Renal cortical epithelial cell (primary cell): ENCODE measurements at regions not wholly inside any gene's neighbourhood (a gene's known extent, or its start where the extent isn't known, plus 50 kb on each side); places are given as distances from the start of the nearest gene placed in this dataset.

Experiments used
- DNase-seq: peaks from one replicate; pipeline ENCODE4 v3.0.0-alpha.2; 2011; ENCODE audit warnings: low read depth

DNA sequence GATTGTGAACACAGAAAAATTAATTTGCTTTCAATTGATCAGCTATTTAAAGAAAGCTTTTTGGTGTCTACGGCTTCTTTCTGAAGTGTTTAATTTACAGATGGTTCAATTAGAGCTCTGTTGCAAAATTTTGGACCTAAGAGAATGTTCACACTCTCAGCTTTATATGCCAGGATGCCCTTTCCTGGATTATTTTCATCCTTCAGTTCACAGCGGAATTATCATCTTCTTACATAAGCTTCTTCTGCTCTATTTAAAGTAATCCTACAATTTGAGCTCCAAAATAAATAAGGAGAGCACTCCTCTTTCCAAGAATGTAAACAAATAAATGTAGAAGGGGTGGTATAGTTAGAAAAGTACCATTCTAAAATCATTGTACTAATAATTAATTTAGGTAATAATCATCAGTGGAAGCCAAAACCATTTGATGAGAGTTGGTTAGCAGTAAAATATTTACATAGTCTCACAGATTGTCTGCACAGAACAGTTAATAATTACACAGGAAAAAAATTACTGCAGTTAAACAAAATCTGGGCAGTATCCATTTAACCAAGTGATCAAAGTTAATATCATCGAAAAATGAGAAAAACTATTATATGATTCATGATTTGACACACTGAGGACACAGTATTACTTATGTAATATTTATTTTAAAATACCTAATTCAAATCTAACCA is 298.0 kb upstream of the TMEM229A start:
- DNase-seq, result no peak

DNA sequence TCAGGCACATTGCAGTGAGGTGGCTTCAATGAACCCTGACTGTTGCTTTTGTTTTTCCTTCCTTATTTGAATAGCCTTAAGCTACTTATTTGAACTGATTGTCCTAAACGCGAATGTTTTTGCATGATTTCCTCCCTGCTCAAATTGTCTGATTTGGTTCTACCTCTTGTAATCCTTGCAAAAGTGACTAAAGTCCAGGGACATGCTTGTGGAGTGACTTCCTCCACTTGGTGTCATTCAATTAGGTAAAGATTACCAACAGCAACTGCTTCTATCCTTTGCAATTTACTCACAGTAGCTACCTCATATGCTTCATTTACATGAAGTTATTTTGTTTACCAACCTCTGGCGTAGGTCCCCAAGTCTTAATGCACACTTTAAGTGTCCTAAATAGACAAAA is 295.9 kb upstream of the TMEM229A start:
- no peak for DNase-seq

DNA sequence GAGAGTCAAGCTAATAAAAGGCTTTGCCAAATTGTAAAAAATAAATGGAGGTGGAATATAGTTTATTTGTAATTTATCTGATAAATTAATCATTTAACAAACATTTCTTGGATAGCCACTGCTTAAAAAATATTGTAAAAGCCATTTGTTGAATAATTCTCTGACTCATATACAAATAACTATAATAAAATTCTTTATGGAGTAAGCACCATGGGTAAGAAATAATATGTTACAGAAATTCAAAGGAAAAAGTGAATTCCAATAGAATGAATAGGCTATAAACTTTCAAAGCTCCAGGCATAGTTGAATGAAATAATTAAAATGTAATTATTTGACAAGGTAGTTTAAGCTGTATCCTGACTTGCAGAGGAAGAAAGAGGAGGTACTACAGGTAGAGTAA is 291.4 kb upstream of the TMEM229A start:
- no peak for DNase-seq

DNA sequence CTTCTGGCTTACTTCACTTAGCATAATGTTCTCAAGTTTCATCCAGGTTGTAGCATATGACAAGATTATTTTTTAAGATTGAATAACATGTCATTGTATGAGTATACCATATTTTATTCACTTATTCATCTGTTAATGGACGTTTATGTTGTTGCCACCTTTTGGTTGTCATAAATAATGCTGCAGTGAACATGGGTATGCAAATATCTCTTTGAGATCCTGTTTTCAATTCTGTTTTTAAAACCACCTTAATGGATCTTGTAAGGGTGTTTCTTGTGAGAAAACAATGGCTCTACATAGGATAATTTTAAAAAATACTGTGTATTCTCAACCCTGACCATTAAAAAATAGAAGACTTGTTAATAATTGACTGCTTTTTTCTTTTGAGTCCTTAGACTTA is 290.7 kb upstream of the TMEM229A start:
- no peak for DNase-seq

DNA sequence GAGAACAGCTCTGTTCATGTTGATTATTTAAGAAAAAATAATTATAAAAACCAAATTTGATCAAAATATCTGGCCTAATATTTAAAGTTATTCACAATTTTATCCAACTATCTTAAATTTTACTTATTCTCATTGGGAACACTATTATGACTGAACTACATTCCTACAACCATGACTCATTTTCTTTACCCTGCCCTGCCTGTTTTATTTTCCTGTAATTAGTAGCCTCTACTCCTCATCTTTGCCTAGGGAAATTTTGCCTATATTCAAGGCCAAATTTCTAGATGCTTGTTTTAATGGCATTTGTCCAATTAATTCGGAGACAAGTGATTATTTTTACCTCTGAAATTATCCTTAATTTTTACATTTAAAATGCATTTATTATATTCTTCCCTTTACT is 289.7 kb upstream of the TMEM229A start:
- DNase-seq, result no peak

DNA sequence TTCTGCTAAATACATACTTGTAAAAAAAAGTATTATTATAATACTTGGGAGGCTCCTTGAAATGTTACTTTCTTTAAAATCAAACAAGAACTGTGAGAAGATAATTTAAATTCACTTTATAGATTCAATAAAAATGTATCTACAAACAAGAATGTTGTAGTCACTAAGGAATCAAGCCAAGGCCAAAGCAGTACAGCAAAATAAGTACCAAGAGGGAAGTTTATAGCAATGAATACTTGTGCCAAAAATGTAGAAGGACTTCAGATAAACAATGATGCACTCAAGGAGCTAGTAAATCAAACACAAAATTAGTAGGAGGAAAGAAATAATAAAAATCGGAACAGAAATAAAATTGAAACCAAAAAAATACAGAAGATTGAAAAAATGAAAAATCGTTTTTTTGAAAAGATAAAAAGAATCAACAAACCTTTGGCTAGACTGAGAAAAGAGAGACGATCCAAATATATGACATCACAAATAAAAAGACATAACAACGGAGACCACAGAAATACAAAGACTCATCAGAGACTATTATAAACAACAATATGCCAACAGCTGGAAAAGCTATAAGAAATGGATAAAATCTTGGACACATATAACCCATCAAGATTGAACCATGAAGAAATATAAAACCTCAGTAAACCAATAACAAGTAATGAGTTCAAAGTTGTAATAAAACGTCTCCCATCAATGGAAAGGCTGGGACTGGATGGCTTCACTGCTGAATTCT is 286.0 kb upstream of the TMEM229A start:
- DNase-seq, result no peak

DNA sequence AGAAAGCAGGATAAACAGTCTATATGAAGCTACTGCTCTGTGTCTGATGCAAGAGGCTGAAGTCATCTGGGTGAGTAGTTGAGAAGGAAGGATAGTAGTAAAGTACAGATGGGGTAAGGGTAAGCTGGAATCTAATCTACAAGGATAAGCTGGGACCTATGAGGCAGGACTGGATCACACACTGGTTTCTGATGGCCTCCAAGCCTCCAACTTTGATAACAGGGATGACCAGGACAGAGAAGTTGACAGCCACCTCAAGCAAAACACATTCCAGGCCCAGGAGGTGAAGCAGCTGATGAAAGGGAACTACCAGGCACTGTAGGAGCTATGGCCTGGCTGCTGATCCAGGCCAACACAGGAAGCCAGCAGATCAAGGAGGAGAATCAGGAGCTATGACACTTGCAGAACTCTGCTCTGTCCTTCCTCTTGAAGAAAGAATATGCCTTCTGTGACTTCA is 278.1 kb upstream of the TMEM229A start:
- no peak for DNase-seq

DNA sequence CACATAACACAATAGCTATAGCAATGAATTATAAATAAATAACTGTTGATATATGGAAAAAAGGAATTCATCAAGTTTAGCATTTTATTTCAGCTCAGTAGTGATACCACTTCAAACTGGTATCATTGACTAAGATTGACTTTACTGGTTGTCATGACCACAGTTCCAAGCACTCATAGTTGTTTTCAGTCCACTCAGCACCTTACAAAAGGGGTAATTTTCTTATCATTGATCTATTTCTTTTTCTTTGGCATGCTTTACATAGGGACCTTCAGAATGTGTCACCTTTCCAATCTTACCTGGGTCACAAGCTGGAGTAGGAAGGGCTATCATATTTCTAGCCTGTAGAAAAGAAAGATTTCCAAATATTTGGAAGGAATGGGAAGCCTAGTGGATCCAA is 275.5 kb upstream of the TMEM229A start:
- DNase-seq, result no peak

DNA sequence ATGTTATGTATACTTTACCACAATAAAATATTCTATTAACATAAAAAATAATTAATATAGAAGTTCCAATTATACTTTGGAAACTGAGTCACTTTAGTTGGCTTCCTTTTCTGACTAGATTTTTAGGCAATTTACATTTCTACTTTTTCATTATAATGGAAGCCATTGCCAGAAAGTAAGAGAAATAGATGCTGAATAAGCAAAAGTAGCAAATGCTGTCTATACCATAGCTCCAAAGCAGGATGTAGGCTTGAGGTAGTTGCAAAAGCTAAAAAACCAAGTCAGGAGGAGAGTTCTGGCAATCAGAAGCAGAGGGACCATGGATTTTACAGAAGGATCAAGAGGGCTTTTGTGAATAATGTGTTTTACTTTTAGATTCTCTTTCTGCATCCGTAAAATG is 262.4 kb upstream of the TMEM229A start:
- no peak for DNase-seq

DNA sequence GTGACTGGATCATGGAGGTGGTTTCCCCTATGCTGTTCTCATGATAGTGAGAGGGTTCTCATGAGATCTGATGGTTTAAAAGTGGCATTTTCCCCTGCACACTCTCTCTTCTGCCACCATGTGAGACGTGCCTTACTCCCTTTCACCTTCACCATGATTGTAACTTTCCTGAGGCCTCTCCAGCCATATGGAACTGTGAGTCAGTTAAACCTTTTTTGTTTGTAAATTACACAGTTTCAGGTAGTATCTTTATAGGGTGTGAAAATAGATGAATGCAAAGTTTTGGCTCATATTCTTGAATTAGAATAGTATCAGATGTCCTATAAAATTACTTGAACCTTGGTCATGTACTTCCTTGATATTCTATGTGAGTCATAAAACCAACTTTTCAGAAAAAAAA is 252.1 kb upstream of the TMEM229A start:
- DNase-seq, result no peak

DNA sequence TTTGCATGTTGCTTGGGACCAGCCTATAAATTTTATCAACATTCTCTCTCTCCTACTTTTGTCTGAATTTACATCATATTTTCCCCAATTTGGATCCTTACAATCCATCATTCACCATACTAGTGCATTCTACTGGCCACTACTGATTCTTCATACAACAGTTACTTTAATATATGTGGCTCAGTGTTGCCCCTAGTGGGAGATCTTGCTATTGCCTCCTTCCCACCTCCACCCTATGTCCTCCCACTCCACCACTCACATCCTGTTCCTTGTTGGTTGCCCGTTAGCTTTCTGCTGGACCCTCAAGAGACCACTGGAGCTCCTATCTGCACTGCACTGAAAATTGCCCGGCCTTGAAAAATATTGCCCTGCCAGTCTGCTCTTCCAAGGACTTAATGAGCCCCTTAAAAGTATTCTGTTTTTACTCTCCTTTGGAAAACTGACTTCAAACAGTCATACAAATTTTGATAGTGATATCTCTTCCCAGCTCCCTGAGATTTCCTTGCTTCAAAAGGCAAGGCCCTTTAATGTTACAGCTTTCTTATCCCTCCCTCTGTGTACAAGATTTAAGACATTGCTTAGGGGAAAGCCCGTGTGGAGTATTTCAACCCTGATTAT is 243.2 kb upstream of the TMEM229A start:
- DNase-seq, result peak; percentile 11

DNA sequence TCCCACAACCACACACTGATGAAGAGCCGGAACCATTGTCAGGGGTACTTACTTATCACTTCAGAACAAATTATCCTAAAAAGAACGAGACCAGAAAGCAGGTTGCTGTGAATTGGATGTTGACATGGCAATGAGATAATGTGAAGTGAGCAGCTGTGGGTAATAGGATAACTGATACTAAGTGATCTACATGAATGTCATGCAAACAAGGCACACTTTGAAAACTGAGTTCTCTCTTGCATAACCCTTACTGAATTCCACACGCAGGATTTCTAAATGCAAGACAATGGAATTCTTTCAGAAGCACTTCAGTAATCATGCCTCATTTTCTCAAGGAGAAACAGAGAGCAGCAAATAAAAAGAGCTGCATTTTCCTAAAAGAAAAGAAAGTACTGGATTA is 242.5 kb upstream of the TMEM229A start:
- no peak for DNase-seq

DNA sequence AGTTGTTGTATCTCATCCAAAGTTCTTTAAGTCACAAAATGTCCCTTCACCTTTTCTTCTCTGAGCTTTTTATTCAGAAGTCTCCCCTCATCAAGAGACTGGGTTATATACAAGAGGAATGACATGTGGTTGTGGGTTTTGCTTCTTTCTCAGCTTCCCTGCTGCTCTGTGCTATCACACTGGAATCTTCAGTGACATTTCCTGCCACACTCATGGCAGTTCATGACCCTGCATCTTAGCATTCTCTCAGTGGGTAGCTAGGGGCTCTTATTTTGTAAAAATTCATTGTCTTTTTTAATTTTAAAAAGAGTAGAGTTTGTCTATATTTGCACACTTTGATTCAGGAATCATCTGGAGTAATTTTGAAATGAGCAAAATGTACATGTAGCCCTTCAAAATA is 236.9 kb upstream of the TMEM229A start:
- DNase-seq, result no peak

DNA sequence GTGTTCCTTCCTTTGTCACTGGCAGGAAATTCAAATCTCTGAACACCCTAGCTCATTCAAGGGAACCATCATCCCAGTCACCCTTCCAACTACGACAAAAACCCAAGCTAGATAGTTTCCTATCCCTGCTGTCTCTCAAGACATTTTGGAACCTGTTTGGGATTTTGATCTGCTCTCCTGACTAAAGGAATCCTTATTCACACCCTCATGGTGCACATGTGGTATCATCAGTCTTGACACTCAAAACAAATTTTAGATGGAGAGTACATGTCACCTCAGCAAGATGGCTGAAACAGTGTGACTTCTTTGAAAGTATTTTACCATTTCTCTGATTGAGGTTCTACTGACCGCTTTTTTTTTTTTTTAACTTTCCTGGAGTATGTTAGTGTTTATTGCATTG is 234.3 kb upstream of the TMEM229A start:
- DNase-seq, result no peak

DNA sequence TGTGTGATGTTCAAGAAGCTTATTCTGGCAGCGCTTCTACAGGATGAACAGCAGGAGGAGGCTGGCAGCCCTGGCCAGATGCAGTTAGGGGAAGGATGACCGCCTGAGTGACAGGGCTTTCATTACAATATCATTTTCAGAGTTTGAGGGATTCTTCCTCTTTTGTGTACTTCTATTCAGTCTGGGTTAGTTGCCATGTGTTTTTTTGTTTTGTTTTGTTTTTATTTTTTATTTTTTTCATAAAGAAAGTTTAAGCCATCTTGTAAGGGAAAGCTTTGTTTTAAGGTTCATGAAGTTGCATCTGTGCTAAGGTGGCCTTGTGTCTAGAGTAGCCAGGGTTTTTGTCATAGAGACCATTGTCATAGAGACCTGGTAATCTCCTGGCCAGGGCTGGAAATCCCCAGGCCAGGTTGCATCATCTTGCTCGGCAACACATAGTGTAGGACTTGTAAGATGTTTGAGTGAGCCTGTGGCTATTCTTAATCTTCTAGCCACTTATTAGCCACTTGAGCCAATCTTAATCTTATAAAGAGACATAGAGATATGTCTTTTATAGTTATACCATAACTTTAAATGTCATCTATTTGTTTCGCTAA is 230.5 kb upstream of the TMEM229A start:
- DNase-seq, result peak; percentile 47

DNA sequence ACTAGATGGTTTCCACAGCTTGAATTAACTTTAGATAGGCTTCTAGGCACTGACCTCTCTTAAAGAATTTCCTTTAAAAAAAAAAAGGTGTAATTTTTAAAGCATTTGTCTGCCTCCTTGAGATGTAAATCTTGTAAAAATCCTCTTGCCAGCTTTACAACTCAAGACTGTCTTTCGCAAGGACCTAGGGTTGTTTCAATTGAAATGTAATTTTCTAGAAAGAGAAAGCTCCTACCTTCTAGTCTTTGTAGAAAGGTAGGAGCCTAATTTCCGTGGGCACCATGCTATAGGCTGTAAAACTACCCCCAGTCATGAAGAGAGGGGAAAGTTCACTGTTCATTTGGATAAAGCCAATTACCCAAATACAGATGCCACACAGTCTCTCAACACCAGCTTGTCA is 228.8 kb upstream of the TMEM229A start:
- no peak for DNase-seq

DNA sequence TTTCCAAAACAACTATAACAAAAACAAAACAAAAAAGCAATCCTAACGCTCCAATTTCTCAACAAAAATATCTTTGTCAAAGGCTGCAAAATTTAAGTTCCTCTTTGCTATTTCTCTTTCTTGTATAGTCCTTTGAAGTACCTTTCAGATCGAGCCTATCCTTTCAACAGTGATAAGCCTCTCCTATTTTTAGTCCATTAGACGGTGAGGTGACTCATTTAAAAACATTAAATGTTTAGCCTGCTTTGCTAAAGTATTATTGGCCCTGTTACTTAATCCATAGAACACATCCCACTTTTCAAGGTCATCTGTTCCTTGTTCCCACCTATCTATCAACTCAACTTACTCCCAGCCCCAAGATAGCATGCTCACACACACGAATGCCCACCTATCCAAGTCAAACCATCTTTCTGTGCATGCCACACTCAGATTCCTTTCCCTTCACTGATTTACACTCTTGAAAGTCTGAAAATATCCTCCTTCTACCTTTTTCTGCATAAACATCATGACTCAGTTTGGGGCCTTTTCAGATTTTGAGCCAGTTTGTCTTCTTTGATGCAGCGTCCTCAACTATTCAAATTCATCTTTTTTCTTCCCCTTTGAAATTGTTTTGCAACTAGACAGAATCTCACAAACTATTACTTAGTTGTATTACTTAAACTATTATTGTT is 224.9 kb upstream of the TMEM229A start:
- no peak for DNase-seq

DNA sequence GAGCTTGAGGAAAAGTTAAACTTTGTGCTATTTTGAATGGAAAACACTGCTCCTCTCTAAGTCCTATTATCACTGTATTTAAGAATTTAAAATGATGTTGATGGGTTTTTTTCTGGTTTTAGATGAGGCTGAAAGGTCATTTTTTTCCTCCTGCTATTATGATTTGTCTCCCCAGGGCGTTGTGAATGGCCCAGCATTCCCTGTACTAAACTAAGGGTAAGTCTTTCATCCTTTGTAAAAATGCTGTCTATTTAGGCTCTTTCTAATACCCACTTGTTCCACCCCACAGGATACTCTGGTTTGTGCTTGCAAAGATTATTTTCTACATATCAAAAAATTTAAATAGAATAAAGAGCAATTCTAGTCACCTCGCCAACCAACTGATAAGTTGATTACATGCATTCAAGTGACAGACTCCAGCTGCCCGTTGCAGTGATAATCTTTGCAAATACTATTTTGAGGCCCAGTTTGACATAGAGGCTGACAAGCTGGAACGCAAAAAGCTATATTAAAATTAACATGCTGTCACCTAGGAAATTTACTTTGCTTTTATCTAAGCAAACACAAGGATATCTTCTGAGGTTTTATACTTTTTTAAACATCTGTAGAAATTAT is 222.3 kb upstream of the TMEM229A start:
- no peak for DNase-seq

DNA sequence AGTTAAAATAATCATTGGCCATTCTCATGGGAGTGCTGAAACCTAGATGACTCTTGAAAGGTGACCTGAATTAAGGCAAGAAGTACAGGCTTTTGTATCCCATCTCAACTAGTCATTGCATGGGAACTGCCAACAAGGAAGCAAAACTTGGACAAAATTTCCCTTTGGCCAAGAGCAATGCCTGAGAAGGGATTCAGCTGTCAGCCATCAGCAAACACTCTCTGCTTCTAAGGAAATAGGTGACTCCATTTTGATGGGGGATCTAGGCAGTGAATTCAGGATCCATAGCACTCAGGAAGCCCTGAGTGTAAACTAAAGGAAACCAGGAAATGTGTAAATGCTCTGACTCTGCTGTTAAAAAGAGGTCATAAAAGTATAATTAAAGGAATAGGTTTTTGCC is 221.5 kb upstream of the TMEM229A start:
- DNase-seq, result no peak

DNA sequence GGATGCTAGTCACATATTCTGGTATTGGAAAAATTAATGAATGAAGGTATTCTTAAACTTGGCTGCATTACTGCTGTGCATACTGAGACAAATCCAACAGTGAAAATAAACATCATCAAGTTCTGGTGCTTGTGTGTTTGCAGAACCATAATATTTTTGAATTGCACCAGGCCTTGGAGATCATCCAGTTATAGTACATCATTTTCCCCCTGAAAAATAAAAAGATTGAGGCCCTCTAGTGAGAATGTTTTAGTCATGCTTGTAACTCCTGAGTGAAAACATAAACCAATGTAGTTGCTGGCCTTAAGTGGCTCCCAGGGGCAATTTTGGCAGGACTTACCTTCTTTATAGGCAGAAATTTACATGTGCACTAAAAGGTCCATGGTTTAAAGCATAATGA is 218.8 kb upstream of the TMEM229A start:
- DNase-seq, result no peak

DNA sequence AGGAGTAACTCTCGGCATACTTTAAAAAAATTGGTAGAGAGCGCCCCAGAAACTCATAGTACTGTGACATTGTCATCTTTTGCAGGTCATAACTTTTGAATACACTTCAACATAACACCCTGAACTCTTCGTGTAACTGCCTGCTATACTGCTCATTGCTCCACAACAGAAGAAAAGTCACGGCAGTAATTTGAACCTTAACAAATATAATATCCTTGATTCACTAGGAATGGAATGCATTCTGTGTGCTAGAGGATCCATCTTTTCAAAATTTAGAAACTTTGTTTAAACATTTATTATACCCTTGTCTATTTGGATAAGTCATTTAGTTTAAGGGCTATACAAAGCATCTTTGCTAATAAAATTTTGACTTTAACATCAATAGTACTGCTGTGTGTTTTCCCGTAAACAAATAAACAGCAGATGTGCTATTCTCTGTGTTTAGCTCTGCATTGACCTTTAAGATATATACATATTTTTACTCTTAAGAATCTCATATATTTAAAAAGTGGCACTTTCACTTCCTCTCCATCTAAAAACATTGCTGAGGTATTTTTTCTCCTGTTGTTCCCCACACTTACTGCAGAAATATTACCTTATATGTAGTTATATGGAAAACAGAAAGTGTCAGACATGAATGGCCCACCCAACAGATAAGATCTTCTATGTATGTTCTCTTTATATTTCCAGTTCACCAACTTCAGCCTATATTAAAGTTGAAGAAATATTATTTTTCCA is 217.6 kb upstream of the TMEM229A start:
- no peak for DNase-seq
